Uterus (tissue), 2 donors: ENCODE measurements at regions not wholly inside any gene's neighbourhood (a gene's known extent, or its start where the extent isn't known, plus 50 kb on each side); places are given as distances from the start of the nearest gene placed in this dataset.

ENCODE experiments used
- CTCF ChIP-seq, 4 experiments: fragments of 200-600 bp in 2 of 4; fragments of 450-650 bp in 2 of 4; sonication (generic) in 2 of 4; IDR thresholded peaks; one replicate each; pipeline ENCODE4 v1.5.1; 2016 to 2019; ENCODE audit warnings: antibody characterized with exemption in 4 of 4, mild to moderate bottlenecking in 2 of 4, moderate library complexity in 1 of 4
- POLR2A ChIP-seq, 2 donors: fragments of 450-650 bp; IDR thresholded peaks; one replicate each; pipeline ENCODE4 v1.6.1; 2016; ENCODE audit warnings: antibody characterized with exemption in 2 of 2, mild to moderate bottlenecking in 1 of 2, moderate library complexity in 1 of 2

- TF ChIP-seq CTCF (IDR thresholded peaks at IDR 0.05) (no peak), POLR2A (IDR thresholded peaks at IDR 0.05) (no peak)
Measured at GRCh38 chr3:31444220-31445142, 88.2 kb upstream of the STT3B start.
